Caco-2 (cell line): ENCODE measurements at regions not wholly inside any gene's neighbourhood (a gene's known extent, or its start where the extent isn't known, plus 50 kb on each side); places are given as distances from the start of the nearest gene placed in this dataset.

Experiments used
- BruUV-seq: library from RNA; stranded (reverse); fragments of 400-500 nt; replicated peaks from 2 replicates; lab custom pipeline; 2021; lab: Mats Ljungman, UMichigan
- CTCF ChIA-PET: fragments of 300-600 bp; sonication (Branson Sonifier 250); formaldehyde crosslinking; loops from one replicate; lab custom pipeline; 2022; ENCODE audit warnings: antibody characterized with exemption; lab: Charles Lee
- POLR2A ChIA-PET: fragments of 300-600 bp; sonication (Branson Sonifier 250); formaldehyde crosslinking; loops from one replicate; lab custom pipeline; 2022; ENCODE audit warnings: antibody characterized with exemption; lab: Charles Lee
- DNase-seq, 2 experiments: peaks; one replicate each; pipeline versions ENCODE4 v3.0.0 to v3.0.0-alpha.2; 2020 to 2022
- H3K27me3 ChIP-seq: replicated peaks from 2 replicates; pipeline ENCODE4 v1.6.0; 2011; ENCODE audit warnings: low read length; ENCODE audit not compliant: control insufficient read depth, insufficient read depth
- H3K36me3 ChIP-seq: 2 replicates; pipeline ENCODE4 v1.5.1; 2011; ENCODE audit warnings: low read length; ENCODE audit not compliant: control insufficient read depth, insufficient read depth
- H3K4me1 ChIP-seq: fragments of 250-450 bp; sonication (Bioruptor Pico); 2 replicates; pipeline ENCODE4 v1.5.1; 2020; ENCODE audit warnings: mild to moderate bottlenecking
- H3K4me3 ChIP-seq: 2 replicates; pipeline ENCODE4 v1.5.1; 2011; ENCODE audit warnings: low read depth, mild to moderate bottlenecking, control low read depth, low read length
- H3K9me3 ChIP-seq: fragments of 250-450 bp; sonication (Bioruptor Pico); 2 replicates; pipeline ENCODE4 v1.5.1; 2020; ENCODE audit warnings: mild to moderate bottlenecking, moderate library complexity
- H3K27ac Mint-ChIP-seq: one replicate; pipeline ENCODE4 v1.8.0; 2022; ENCODE audit warnings: mixed read lengths; ENCODE audit not compliant: unreplicated experiment
- H3K27me3 Mint-ChIP-seq: one replicate; pipeline ENCODE4 v1.8.0; 2022; ENCODE audit warnings: mixed read lengths; ENCODE audit not compliant: insufficient read depth, unreplicated experiment
- H3K36me3 Mint-ChIP-seq: one replicate; pipeline ENCODE4 v1.8.0; 2022; ENCODE audit warnings: mild to moderate bottlenecking, mixed read lengths; ENCODE audit not compliant: insufficient read depth, unreplicated experiment
- H3K4me1 Mint-ChIP-seq: one replicate; pipeline ENCODE4 v1.8.0; 2022; ENCODE audit warnings: low read depth, mixed read lengths; ENCODE audit not compliant: unreplicated experiment
- H3K4me3 Mint-ChIP-seq: one replicate; pipeline ENCODE4 v1.8.0; 2022; ENCODE audit warnings: mild to moderate bottlenecking, moderate library complexity, mixed read lengths; ENCODE audit not compliant: unreplicated experiment
- H3K9me3 Mint-ChIP-seq: one replicate; pipeline ENCODE4 v1.8.0; 2022; ENCODE audit warnings: mixed read lengths; ENCODE audit not compliant: unreplicated experiment
- CTCF ChIP-seq, 2 experiments: fragments of 200-600 bp in 1 of 2; IDR thresholded peaks; 1 replicate in 1 of 2; 2 replicates in 1 of 2; pipeline versions ENCODE4 v1.5.1 to v1.8.0; 2011 to 2022; ENCODE audit warnings: antibody characterized with exemption in 1 of 2, control low read depth in 1 of 2, inconsistent platforms in 1 of 2, low read depth in 1 of 2, low read length in 1 of 2, mild to moderate bottlenecking in 1 of 2, moderate library complexity in 1 of 2; ENCODE audit not compliant: insufficient read depth in 1 of 2, severe bottlenecking in 1 of 2, unreplicated experiment in 1 of 2
- intact Hi-C: fragments of 100-400 bp; cut with micrococcal nuclease; formaldehyde crosslinking; loops from one replicate; pipeline ENCODE4 v1.10.0; 2022; ENCODE audit not compliant: unreplicated experiment

DNA sequence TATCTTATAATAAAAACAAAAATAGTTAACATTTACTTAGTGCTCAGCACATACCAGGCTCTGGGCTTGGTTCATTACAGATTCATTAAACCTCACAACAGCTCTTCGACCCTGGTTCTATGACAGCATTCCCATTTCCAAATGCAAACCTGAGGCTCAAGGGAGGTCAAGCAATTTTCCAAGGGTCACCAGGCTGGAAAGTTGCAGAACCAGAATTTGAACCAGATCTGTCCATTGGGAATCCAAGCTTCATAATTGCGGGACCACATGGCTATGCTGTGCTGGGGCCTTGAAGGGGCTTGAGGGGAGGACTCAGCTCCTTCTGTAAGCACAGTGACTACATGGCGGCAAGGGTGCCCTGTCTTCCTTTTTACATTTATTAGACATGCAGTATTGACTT is 197.3 kb upstream of the LNX1 start:
- Mint-ChIP-seq H3K27me3 (no peaks in the 10 kb centered on the region), H3K36me3 (no peaks in the 10 kb centered on the region), H3K4me1 (peaks cover 17% of the 10 kb centered on the region), H3K27ac (no peak overlapping the region), H3K4me3 (no peak overlapping the region), H3K9me3 (no peaks in the 10 kb centered on the region)
- H3K36me3 ChIP-seq, result no peaks in the 10 kb centered on the region
- H3K9me3 ChIP-seq, result no peaks in the 10 kb centered on the region
- intact Hi-C loops, result no loop called here
- H3K27me3 ChIP-seq, result no peaks in the 10 kb centered on the region
- no TSS peak for BruUV-seq
- CTCF ChIA-PET, result interaction anchor here (0.6 kb wide), 1 partner anchor 163 kb away, joined by 3 read pairs; no protein-coding TSS in a partner anchor
- DNase-seq, result no peak
- no peak for TF ChIP-seq CTCF (IDR thresholded peaks at IDR 0.05; ENCODE audit: insufficient read depth in 1 of 2, low read depth in 1 of 2, low read length in 1 of 2, severe bottlenecking in 1 of 2, unreplicated experiment in 1 of 2)
- no peak overlapping the region for H3K4me3 ChIP-seq
- POLR2A ChIA-PET, result no interaction called here
- H3K4me1 ChIP-seq, result no peaks in the 10 kb centered on the region

DNA sequence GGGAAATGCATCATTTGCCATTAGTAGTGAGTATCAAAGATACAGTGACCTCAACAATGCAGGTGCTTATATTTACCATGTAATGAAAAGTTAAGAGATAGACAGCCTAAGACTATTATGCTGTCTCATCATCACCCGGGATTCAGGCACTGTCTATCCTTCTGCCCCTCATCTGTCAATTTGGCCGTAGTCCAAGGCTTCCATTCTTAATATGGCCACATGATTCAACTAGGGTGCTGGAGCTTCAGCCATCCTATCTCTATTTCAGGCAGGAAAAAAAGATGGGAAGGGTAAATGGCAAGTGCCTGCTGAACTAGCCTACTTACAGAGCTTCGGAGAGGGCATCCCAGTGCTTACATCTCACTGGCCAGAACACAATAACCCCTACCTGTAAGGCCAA is 196.7 kb upstream of the LNX1 start:
- Mint-ChIP-seq H3K4me3 (no peak overlapping the region), H3K9me3 (no peaks in the 10 kb centered on the region), H3K4me1 (peaks cover 17% of the 10 kb centered on the region), H3K27me3 (no peaks in the 10 kb centered on the region), H3K36me3 (no peaks in the 10 kb centered on the region), H3K27ac (no peak overlapping the region)
- Histone ChIP-seq H3K4me3 (no peak overlapping the region), H3K36me3 (no peaks in the 10 kb centered on the region), H3K4me1 (no peaks in the 10 kb centered on the region), H3K27me3 (no peaks in the 10 kb centered on the region), H3K9me3 (no peaks in the 10 kb centered on the region)
- ChIA-PET CTCF (no interaction called here), POLR2A (no interaction called here)
- no TSS peak for BruUV-seq
- no peak for DNase-seq
- intact Hi-C loops, result no loop called here
- TF ChIP-seq CTCF (IDR thresholded peaks at IDR 0.05; ENCODE audit: insufficient read depth in 1 of 2, low read depth in 1 of 2, low read length in 1 of 2, severe bottlenecking in 1 of 2, unreplicated experiment in 1 of 2), result no peak

DNA sequence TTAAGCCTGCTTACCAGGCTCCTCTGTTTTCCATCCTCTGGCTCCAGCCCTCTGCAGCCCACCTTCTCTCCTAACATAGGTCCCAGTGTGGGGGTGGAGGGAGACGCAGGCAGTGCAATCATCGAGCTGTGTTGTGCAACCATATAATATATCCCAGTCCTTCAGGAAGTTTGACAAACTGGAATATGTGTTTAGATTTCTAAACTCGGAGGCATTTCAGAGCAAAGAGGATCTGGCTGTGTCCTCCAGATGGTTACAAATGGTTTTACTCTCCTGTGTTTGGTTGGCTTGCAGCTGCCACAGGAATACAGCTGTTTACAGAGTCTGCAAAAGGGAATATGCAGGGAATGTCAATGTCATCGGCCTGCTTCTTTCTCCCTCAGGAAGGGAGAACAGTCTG is 195.3 kb upstream of the LNX1 start:
- no TSS peak for BruUV-seq
- CTCF ChIA-PET, result no interaction called here

More for the DNA sequence above, 195.3 kb upstream of the LNX1 start:
- no peaks in the 10 kb centered on the region for H3K36me3 Mint-ChIP-seq
- no peak overlapping the region for H3K4me3 ChIP-seq
- no peaks in the 10 kb centered on the region for H3K27me3 ChIP-seq
- no peak for DNase-seq
- peaks cover 26% of the 10 kb centered on the region for H3K4me1 Mint-ChIP-seq
- no peaks in the 10 kb centered on the region for H3K27me3 Mint-ChIP-seq
- TF ChIP-seq CTCF (IDR thresholded peaks at IDR 0.05; ENCODE audit: insufficient read depth in 1 of 2, low read depth in 1 of 2, low read length in 1 of 2, severe bottlenecking in 1 of 2, unreplicated experiment in 1 of 2), result no peak
- H3K4me3 Mint-ChIP-seq, result no peak overlapping the region
- no peaks in the 10 kb centered on the region for H3K36me3 ChIP-seq
- H3K4me1 ChIP-seq, result peaks cover 12% of the 10 kb centered on the region; the same call in 1 of the 2 replicates
- intact Hi-C loops, result no loop called here
- no peaks in the 10 kb centered on the region for H3K9me3 Mint-ChIP-seq
- no peaks in the 10 kb centered on the region for H3K9me3 ChIP-seq
- H3K27ac Mint-ChIP-seq, result no peak overlapping the region
- POLR2A ChIA-PET, result no interaction called here
